WTC11 (cell line): ENCODE measurements at regions not wholly inside any gene's neighbourhood (a gene's known extent, or its start where the extent isn't known, plus 50 kb on each side); places are given as distances from the start of the nearest gene placed in this dataset.
A peak's percentile ranks its signal among the peaks of the same experiment; 100 is the strongest.

Experiments used
- ATAC-seq: fragments of 200-7000 bp; cut with Tn5 transposase; 2 replicates; pipeline ENCODE4 v1.10.0; 2021; ENCODE audit warnings: mild to moderate bottlenecking, moderate library complexity
- CTCF ChIA-PET: fragments of 300-600 bp; sonication (Branson Sonifier 250); formaldehyde crosslinking; loops from one replicate; lab custom pipeline; 2021; ENCODE audit warnings: antibody characterized with exemption; lab: Charles Lee
- POLR2A ChIA-PET: fragments of 350-600 bp; sonication (Branson Sonifier 250); formaldehyde crosslinking; loops from one replicate; lab custom pipeline; 2021; ENCODE audit warnings: antibody characterized with exemption; lab: Charles Lee
- DNase-seq: peaks from one replicate; pipeline ENCODE4 v3.0.0; 2021; ENCODE audit warnings: low spot score
- H3K27ac Mint-ChIP-seq: 2 replicates; pipeline ENCODE4 v1.8.0; 2021; ENCODE audit warnings: mixed read lengths
- H3K27me3 Mint-ChIP-seq: 2 replicates; pipeline ENCODE4 v1.8.0; 2021; ENCODE audit warnings: low read depth, mild to moderate bottlenecking, moderate library complexity, mixed read lengths
- H3K36me3 Mint-ChIP-seq: 2 replicates; pipeline ENCODE4 v1.8.0; 2021; ENCODE audit warnings: mixed read lengths
- H3K4me1 Mint-ChIP-seq: 2 replicates; pipeline ENCODE4 v1.8.0; 2022; ENCODE audit warnings: mixed read lengths
- H3K4me3 Mint-ChIP-seq: 2 replicates; pipeline ENCODE4 v1.8.0; 2021; ENCODE audit warnings: mild to moderate bottlenecking, moderate library complexity, mixed read lengths
- H3K9me3 Mint-ChIP-seq: 2 replicates; pipeline ENCODE4 v1.8.0; 2021; ENCODE audit warnings: mixed read lengths
- E2F4 ChIP-seq: sonication (generic); formaldehyde crosslinking; IDR thresholded peaks from 2 replicates; pipeline ENCODE4 v1.8.1; 2022; ENCODE audit warnings: low read depth, mild to moderate bottlenecking, moderate library complexity, missing genetic modification reagents, borderline replicate concordance
- EMX1 ChIP-seq: fragments of 250-450 bp; sonication (Bioruptor Pico); IDR thresholded peaks from 2 replicates; pipeline ENCODE4 v1.8.0; 2021; ENCODE audit warnings: mild to moderate bottlenecking
- ERG ChIP-seq: fragments of 250-450 bp; sonication (Bioruptor Pico); IDR thresholded peaks from 2 replicates; pipeline ENCODE4 v1.8.0; 2021; ENCODE audit warnings: mild to moderate bottlenecking
- ESRRA ChIP-seq: sonication (generic); formaldehyde crosslinking; IDR thresholded peaks from 2 replicates; pipeline ENCODE4 v1.8.1; 2022; ENCODE audit warnings: mild to moderate bottlenecking, missing genetic modification reagents, borderline replicate concordance
- FOXP4 ChIP-seq: sonication (generic); formaldehyde crosslinking; IDR thresholded peaks from 2 replicates; pipeline ENCODE4 v1.8.0; 2022; ENCODE audit warnings: mild to moderate bottlenecking, missing genetic modification reagents
- JAZF1 ChIP-seq: fragments of 250-450 bp; sonication (Bioruptor Pico); IDR thresholded peaks from 2 replicates; pipeline ENCODE4 v1.9.0; 2021; ENCODE audit warnings: moderate library complexity, mild to moderate bottlenecking, inconsistent platforms
- MYBL2 ChIP-seq: sonication (generic); formaldehyde crosslinking; IDR thresholded peaks from 2 replicates; pipeline ENCODE4 v1.8.1; 2023; ENCODE audit warnings: mild to moderate bottlenecking, moderate library complexity, missing genetic modification reagents
- NFE2L1 ChIP-seq: sonication (generic); formaldehyde crosslinking; IDR thresholded peaks from 2 replicates; pipeline ENCODE4 v1.8.1; 2023; ENCODE audit warnings: missing genetic modification reagents
- PRDM15 ChIP-seq: sonication (generic); formaldehyde crosslinking; IDR thresholded peaks from 2 replicates; pipeline ENCODE4 v1.8.0; 2022; ENCODE audit warnings: missing genetic modification reagents
- ZNF317 ChIP-seq: sonication (generic); formaldehyde crosslinking; IDR thresholded peaks from 2 replicates; pipeline ENCODE4 v1.8.1; 2023; ENCODE audit warnings: low read depth, mild to moderate bottlenecking, moderate library complexity, missing genetic modification reagents, borderline replicate concordance
- ZNF416 ChIP-seq: fragments of 250-450 bp; sonication (Bioruptor Pico); IDR thresholded peaks from 2 replicates; pipeline ENCODE4 v1.9.0; 2021; ENCODE audit warnings: mild to moderate bottlenecking, inconsistent platforms
- ZNF671 ChIP-seq: fragments of 250-450 bp; sonication (Bioruptor Pico); IDR thresholded peaks from 2 replicates; pipeline ENCODE4 v1.8.0; 2021; ENCODE audit warnings: mild to moderate bottlenecking

DNA sequence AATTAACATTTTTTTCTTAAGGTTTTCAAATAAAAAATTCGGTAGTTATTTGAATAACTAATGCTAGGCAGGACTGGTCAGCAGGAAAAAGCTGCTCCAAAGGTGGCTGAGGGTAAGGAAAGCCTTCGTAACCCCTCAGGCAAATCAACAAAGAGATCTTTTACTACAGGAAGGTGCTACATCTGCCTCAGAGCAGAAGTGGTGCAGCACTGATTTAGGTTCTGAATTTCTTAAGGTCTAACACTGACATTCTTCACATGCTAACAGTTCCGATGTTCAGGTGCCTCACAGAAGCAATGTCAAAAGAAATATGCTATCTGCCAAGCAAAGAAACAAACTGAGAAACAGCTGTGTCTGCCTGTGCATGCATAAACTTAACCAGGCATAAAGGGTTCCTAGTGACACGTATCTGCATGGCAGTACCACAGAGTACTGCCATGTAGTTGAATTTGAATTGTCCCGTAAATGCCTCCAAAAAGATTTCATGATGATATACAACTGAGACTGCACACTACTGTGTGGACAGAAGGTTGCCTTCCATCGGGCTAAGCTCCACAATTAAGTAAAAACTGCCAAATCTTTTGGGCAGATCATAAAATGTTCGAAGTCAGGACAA is 275.0 kb upstream of the NSMCE3 start:
- TF ChIP-seq PRDM15 (CRISPR knock-in tag) (no peak), E2F4 (CRISPR knock-in tag) (no peak)
- Mint-ChIP-seq H3K9me3 (peaks cover 18% of the 10 kb centered on the region), H3K4me3 (no peak overlapping the region), H3K36me3 (peaks cover 17% of the 10 kb centered on the region), H3K4me1 (peaks cover 6% of the 10 kb centered on the region), H3K27ac (no peak overlapping the region), H3K27me3 (no peaks in the 10 kb centered on the region)
- ChIA-PET POLR2A (no interaction called here), CTCF (interaction anchor here (0.6 to 1.8 kb wide), 2 partner anchors 405 to 667 kb away, joined by 3 to 4 read pairs; no protein-coding TSS in a partner anchor)
- DNase-seq (no peak), ATAC-seq (no peak)

DNA sequence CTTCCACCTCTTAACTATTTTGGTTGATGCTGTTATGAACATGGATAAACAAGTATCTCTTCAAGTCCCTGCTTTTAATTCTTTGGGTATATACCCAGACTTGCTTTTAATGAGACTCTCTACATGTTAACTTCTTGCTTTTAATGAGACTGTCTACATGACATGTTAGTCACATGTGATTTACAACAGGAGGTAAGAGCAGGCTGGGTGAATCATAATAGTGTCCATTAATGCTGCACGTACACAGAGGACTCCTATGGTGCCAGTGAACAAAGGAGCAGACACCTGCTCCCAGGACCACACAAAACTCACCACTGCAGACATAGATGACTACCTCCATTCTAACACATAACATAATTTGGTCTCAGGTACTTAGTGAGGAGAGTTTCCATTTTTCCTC is 273.4 kb upstream of the NSMCE3 start:
- no peak overlapping the region for H3K27ac Mint-ChIP-seq
- H3K27me3 Mint-ChIP-seq, result no peaks in the 10 kb centered on the region
- peaks cover 17% of the 10 kb centered on the region for H3K36me3 Mint-ChIP-seq
- H3K4me3 Mint-ChIP-seq, result no peak overlapping the region
- peaks cover 10% of the 10 kb centered on the region for H3K4me1 Mint-ChIP-seq
- TF ChIP-seq ZNF671 (CRISPR knock-in tag) (no peak), MYBL2 (CRISPR knock-in tag) (no peak), JAZF1 (CRISPR knock-in tag) (no peak), ZNF416 (CRISPR knock-in tag) (no peak), ZNF317 (CRISPR knock-in tag) (no peak), ERG (CRISPR knock-in tag) (no peak), EMX1 (CRISPR knock-in tag) (no peak)
- TF ChIP-seq, all 79 proteins: peak for 0
- ATAC-seq (no peak), DNase-seq (no peak)
- peaks cover 18% of the 10 kb centered on the region for H3K9me3 Mint-ChIP-seq
- POLR2A ChIA-PET, result no interaction called here
- CTCF ChIA-PET, result interaction anchor here (2.7 kb wide), 1 partner anchor 403 kb away, joined by 9 read pairs; no protein-coding TSS in a partner anchor

GRCh38 chr15:29541309-29541708 is 271.7 kb upstream of the NSMCE3 start:
- ChIA-PET CTCF (interaction anchor here (2.7 kb wide), 1 partner anchor 401 kb away, joined by 9 read pairs; no protein-coding TSS in a partner anchor), POLR2A (interaction anchor here (0.7 kb wide), 1 partner anchor 10 kb away, joined by 3 read pairs; no protein-coding TSS in a partner anchor)
- ATAC-seq (peak; percentile 43), DNase-seq (no peak)
- Mint-ChIP-seq H3K36me3 (peaks cover 8% of the 10 kb centered on the region), H3K27ac (peak overlapping the region; percentile 64; the same call in 1 of the 2 replicates), H3K4me3 (no peak overlapping the region), H3K9me3 (peaks cover 9% of the 10 kb centered on the region), H3K27me3 (no peaks in the 10 kb centered on the region), H3K4me1 (peaks cover 10% of the 10 kb centered on the region)
- TF ChIP-seq FOXP4 (CRISPR knock-in tag), result no peak
- TF ChIP-seq ZNF317 (CRISPR knock-in tag), result no peak
- no peak for TF ChIP-seq NFE2L1 (CRISPR knock-in tag)
- TF ChIP-seq ESRRA, result no peak
